K562 (cell line): ENCODE measurements at regions not wholly inside any gene's neighbourhood (a gene's known extent, or its start where the extent isn't known, plus 50 kb on each side); places are given as distances from the start of the nearest gene placed in this dataset.

ENCODE experiments used
- BACH1 ChIP-seq: fragments of 200-800 bp; sonication (Bioruptor generic); IDR thresholded peaks from 2 replicates; pipeline ENCODE4 v1.6.1; 2016; ENCODE audit warnings: missing genetic modification characterization, missing compliant biosample characterization
- GTF3C2 ChIP-seq: IDR thresholded peaks from 3 replicates; pipeline ENCODE4 v1.6.1; 2011; ENCODE audit warnings: borderline replicate concordance, mild to moderate bottlenecking, moderate library complexity; ENCODE audit not compliant: insufficient read length; ENCODE audit errors: extremely low read depth
- ILK ChIP-seq: fragments of 450-650 bp; IDR thresholded peaks from 2 replicates; pipeline ENCODE4 v1.6.1; 2016; ENCODE audit warnings: missing genetic modification characterization, low read depth, mild to moderate bottlenecking, missing compliant biosample characterization, moderate library complexity, borderline replicate concordance
- MYNN ChIP-seq, 2 experiments: sonication (generic); formaldehyde crosslinking in 1 of 2; IDR thresholded peaks; 2 replicates each; pipeline versions ENCODE4 v1.5.0 to v1.6.1; 2016 to 2020; ENCODE audit warnings: antibody characterized with exemption in 1 of 2, missing genetic modification reagents in 1 of 2
- THAP12 ChIP-seq: fragments of 250-450 bp; sonication (Bioruptor Pico); IDR thresholded peaks from 2 replicates; pipeline ENCODE4 v1.9.0; 2021; ENCODE audit warnings: mild to moderate bottlenecking, inconsistent platforms
- ZNF134 ChIP-seq: fragments of 250-450 bp; sonication (Bioruptor Pico); conservative IDR thresholded peaks from 2 replicates; pipeline ENCODE4 v1.4.0; 2020
- ZNF764 ChIP-seq: fragments of 250-450 bp; sonication (Bioruptor Pico); IDR thresholded peaks from 2 replicates; pipeline ENCODE4 v1.4.0; 2020; ENCODE audit warnings: low read depth, mild to moderate bottlenecking, moderate library complexity
- TF ChIP-seq, protein P1 (sequence below): fragments of 250-450 bp; sonication (Bioruptor Pico); IDR thresholded peaks from 2 replicates; pipeline ENCODE4 v1.5.0; 2021; ENCODE audit warnings: mild to moderate bottlenecking, borderline replicate concordance
- TF ChIP-seq, protein P2 (sequence below): fragments of 450-650 bp; IDR thresholded peaks from 2 replicates; pipeline ENCODE4 v1.6.1; 2017; ENCODE audit warnings: antibody characterized with exemption, mild to moderate bottlenecking
- TF ChIP-seq, protein P3 (sequence below): fragments of 250-450 bp; sonication (Bioruptor Pico); IDR thresholded peaks from 2 replicates; pipeline ENCODE4 v1.4.0; 2020; ENCODE audit warnings: mild to moderate bottlenecking, moderate library complexity

- TF ChIP-seq GTF3C2 (no peak), ZNF134 (no peak), MYNN (IDR thresholded peaks at IDR 0.05) (no peak), MYNN (CRISPR knock-in tag; IDR thresholded peaks at IDR 0.05) (no peak), THAP12 (no peak), ZNF764 (CRISPR knock-in tag) (no peak), ILK (tag) (no peak), BACH1 (tag) (no peak)
- TF ChIP-seq, protein P1, sequence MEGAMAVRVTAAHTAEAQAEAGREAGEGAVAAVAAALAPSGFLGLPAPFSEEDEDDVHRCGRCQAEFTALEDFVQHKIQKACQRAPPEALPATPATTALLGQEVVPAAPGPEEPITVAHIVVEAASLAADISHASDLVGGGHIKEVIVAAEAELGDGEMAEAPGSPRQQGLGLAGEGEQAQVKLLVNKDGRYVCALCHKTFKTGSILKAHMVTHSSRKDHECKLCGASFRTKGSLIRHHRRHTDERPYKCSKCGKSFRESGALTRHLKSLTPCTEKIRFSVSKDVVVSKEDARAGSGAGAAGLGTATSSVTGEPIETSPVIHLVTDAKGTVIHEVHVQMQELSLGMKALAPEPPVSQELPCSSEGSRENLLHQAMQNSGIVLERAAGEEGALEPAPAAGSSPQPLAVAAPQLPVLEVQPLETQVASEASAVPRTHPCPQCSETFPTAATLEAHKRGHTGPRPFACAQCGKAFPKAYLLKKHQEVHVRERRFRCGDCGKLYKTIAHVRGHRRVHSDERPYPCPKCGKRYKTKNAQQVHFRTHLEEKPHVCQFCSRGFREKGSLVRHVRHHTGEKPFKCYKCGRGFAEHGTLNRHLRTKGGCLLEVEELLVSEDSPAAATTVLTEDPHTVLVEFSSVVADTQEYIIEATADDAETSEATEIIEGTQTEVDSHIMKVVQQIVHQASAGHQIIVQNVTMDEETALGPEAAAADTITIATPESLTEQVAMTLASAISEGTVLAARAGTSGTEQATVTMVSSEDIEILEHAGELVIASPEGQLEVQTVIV (CRISPR knock-in tag) = no peak
- TF ChIP-seq, protein P2, sequence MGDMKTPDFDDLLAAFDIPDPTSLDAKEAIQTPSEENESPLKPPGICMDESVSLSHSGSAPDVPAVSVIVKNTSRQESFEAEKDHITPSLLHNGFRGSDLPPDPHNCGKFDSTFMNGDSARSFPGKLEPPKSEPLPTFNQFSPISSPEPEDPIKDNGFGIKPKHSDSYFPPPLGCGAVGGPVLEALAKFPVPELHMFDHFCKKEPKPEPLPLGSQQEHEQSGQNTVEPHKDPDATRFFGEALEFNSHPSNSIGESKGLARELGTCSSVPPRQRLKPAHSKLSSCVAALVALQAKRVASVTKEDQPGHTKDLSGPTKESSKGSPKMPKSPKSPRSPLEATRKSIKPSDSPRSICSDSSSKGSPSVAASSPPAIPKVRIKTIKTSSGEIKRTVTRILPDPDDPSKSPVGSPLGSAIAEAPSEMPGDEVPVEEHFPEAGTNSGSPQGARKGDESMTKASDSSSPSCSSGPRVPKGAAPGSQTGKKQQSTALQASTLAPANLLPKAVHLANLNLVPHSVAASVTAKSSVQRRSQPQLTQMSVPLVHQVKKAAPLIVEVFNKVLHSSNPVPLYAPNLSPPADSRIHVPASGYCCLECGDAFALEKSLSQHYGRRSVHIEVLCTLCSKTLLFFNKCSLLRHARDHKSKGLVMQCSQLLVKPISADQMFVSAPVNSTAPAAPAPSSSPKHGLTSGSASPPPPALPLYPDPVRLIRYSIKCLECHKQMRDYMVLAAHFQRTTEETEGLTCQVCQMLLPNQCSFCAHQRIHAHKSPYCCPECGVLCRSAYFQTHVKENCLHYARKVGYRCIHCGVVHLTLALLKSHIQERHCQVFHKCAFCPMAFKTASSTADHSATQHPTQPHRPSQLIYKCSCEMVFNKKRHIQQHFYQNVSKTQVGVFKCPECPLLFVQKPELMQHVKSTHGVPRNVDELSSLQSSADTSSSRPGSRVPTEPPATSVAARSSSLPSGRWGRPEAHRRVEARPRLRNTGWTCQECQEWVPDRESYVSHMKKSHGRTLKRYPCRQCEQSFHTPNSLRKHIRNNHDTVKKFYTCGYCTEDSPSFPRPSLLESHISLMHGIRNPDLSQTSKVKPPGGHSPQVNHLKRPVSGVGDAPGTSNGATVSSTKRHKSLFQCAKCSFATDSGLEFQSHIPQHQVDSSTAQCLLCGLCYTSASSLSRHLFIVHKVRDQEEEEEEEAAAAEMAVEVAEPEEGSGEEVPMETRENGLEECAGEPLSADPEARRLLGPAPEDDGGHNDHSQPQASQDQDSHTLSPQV = no peak
- TF ChIP-seq, protein P3, sequence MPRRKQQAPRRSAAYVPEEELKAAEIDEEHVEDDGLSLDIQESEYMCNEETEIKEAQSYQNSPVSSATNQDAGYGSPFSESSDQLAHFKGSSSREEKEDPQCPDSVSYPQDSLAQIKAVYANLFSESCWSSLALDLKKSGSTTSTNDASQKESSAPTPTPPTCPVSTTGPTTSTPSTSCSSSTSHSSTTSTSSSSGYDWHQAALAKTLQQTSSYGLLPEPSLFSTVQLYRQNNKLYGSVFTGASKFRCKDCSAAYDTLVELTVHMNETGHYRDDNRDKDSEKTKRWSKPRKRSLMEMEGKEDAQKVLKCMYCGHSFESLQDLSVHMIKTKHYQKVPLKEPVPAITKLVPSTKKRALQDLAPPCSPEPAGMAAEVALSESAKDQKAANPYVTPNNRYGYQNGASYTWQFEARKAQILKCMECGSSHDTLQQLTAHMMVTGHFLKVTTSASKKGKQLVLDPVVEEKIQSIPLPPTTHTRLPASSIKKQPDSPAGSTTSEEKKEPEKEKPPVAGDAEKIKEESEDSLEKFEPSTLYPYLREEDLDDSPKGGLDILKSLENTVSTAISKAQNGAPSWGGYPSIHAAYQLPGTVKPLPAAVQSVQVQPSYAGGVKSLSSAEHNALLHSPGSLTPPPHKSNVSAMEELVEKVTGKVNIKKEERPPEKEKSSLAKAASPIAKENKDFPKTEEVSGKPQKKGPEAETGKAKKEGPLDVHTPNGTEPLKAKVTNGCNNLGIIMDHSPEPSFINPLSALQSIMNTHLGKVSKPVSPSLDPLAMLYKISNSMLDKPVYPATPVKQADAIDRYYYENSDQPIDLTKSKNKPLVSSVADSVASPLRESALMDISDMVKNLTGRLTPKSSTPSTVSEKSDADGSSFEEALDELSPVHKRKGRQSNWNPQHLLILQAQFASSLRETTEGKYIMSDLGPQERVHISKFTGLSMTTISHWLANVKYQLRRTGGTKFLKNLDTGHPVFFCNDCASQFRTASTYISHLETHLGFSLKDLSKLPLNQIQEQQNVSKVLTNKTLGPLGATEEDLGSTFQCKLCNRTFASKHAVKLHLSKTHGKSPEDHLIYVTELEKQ (CRISPR knock-in tag) = no peak
Measured at GRCh38 chr1:229087906-229088305, 183.0 kb upstream of the RAB4A start (continued).
